GM21360 (cell line): ENCODE measurements at regions not wholly inside any gene's neighbourhood (a gene's known extent, or its start where the extent isn't known, plus 50 kb on each side); places are given as distances from the start of the nearest gene placed in this dataset.
"Not testable (repeated sequence)": the region's sequence is repeated elsewhere in the genome, so short reads cannot be mapped to it uniquely, and the experiment has no call there.

Experiments used
- ATAC-seq: cut with Tn5 transposase; IDR thresholded peaks from one replicate; pipeline ENCODE4 v1.9.1; 2021; ENCODE audit warnings: mild to moderate bottlenecking, moderate library complexity; ENCODE audit not compliant: unreplicated experiment

- no peak for ATAC-seq
Measured at GRCh38 chr3:102896851-102897621, 462.2 kb downstream of the ZPLD1 start.

- ATAC-seq: no peak
Measured at GRCh38 chr3:102904629-102905028, 469.8 kb downstream of the ZPLD1 start.

GRCh38 chr3:102905811-102906210 is 471.0 kb downstream of the ZPLD1 start:
- no peak for ATAC-seq

DNA sequence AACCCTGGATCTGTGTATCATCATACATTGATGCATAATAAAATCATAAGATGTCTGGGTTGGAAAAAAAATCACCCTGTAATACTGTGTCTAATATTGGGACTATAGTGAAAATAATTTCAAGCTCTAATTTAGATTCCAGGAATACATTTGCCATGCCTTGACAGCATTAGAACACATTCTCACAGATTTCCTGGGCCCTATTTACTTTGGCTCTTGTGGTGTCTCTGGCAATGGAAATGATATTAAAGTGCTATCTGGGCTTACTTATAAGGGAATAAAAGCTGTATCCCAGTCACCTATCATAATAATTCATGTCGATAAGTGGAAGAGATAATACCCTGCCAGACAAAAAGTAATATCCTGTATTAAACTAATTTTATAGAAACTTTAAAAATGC is 472.0 kb downstream of the ZPLD1 start:
- no peak for ATAC-seq

DNA sequence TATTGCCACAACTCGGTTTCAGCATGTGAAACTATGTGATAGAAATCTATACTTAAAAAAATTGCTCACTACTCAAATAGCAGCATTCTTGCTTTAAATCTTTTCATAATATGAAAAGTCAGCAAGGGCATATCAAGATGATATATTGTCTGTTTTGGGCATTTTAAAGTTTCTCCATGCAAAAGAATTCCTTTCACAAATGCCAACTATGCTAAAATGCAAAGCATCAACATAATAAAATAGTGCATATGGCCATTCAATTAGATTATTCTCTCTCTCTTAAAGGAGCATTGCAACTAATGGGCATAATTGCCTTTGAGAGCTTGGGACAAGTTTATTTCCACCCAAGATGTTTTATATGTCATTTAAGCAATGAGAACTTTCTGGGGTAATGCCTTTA is 475.1 kb downstream of the ZPLD1 start:
- ATAC-seq: no peak

DNA sequence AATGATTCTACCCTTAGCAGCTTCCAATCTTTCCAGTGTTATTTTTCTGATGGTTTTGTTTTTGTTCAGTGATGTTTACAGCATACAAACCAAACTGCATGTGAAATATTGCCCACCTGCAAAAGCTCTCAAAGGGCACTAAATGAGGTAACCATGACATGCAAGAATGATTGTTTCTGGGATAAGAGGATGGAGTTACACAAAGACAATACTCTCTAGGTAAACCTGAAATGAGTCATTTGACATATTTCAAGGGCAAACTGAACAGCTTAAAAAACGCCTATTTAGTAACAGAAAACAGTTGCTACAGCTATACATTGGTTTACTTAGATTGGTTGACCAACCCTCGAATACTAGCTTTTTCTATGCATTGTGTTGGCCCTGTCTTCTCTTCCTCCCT is 481.7 kb downstream of the ZPLD1 start:
- no peak for ATAC-seq

GRCh38 chr3:102926618-102927017 is 491.8 kb downstream of the ZPLD1 start:
- no peak for ATAC-seq

DNA sequence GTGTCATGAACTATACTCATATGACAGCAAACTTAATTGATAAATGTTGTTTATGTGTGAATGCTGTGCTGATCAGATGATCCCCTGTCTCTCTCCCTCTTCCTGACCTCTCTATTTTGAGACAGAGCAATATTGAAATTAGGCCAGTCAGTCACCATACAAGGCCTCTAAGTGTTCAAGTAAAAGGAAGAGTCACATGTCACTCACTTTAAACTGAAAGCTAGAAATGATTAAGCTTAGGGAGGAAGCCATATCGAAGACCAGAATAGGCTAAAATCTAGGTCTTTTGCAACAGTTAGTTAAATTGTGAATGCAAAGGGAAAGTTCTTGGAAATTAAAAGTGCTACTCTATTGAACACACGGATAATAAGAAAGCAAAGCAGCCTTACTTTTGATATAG is 498.6 kb downstream of the ZPLD1 start:
- ATAC-seq: no peak

DNA sequence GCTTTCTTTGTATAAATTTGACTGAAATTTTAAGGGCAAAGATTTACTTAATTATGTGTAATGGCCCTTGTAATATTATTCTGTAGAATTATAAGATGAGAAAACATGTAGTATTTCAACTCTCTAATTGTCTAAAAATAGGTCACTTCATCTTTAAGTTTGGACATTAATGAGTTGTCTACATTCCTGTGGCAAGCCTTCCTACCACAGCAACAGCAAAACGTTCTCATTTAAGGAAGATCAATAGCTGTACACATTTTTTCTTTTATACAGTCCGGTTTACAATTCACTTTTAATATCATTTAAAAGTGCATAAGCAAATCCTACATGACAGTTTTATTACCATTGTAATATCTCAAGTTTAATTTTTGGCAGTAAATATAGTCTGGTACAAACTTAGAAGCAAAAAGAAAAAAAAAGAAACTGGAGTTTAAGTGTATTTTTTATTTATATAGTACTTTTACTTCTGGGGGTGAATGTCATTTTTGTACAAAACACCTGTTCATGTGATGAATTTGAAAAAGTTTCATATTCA is 501.8 kb downstream of the ZPLD1 start:
- ATAC-seq: no peak

DNA sequence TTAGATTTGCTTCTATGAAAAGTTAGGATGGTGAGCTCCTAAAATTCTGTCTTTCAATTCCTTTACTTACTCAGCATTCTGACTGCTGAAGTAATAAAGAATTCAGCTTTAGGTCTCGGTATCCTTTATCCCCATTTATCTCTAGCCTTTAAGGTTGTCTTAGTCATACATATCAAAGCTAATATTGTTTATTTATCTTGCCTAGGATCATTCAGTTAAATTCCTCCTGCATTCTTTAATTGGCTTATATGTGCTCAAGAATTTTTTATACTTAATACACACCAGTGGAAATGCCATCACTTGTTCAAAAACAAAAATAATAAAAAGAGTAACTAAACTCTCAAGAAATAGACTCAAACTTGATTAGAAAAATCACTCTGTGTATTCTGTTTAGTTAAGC is 507.0 kb downstream of the ZPLD1 start:
- no peak for ATAC-seq

DNA sequence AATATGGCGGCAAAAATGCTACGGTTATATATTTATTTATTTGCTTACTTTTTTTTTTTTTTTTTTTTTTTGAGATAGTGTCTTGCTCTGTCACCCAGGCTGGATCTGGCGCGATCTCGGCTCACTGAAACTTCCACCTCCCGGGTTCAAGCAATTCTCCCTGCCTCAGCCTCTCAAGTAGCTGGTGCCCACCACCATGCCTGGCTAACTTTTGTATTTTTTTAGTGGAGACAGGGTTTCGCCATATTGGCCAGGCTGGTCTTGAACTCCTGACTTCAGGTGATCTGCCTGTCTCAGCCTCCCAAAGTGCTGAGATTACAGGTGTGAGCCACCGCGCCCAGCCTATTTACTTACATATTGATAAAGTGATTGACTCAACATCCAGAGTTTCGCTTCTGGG is 511.6 kb downstream of the ZPLD1 start:
- ATAC-seq: not testable (repeated sequence)

GRCh38 chr3:102972350-102972749 is 537.5 kb downstream of the ZPLD1 start:
- ATAC-seq: no peak

- no peak for ATAC-seq
Measured at GRCh38 chr3:102974333-102974732, 539.5 kb downstream of the ZPLD1 start.

- ATAC-seq: no peak
Measured at GRCh38 chr3:102979191-102979590, 544.4 kb downstream of the ZPLD1 start.

DNA sequence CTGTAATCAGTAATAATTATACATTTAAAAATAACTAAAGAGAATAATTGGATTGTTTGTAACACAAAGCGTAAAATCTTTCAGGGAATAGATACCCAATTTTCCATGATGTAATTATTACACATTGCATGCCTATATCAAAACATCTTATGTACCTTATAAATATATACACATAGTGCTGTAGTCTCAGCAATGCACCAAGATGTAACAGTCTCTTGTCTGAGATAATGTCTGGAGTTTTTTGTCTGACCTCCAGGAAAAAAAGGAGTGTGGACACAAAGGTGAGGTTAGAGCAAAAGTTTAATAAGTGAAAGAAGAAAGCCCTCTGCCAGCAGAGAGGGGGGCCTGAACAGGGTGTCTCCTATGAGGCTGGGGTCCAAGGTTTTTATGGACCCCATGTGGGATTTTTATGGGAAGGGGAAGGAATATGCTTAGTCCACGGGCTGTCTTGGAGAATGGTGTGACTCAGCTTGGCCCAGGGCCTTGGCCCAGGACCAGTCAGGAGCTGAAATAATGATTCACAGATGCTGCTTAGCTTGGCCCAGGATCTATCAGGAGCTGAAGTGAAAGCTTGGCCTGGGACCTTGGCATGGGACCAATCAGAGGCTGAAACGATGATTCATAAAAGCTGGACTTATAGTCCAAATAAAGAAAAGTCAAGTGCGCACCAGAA is 545.0 kb downstream of the ZPLD1 start:
- ATAC-seq: no peak

DNA sequence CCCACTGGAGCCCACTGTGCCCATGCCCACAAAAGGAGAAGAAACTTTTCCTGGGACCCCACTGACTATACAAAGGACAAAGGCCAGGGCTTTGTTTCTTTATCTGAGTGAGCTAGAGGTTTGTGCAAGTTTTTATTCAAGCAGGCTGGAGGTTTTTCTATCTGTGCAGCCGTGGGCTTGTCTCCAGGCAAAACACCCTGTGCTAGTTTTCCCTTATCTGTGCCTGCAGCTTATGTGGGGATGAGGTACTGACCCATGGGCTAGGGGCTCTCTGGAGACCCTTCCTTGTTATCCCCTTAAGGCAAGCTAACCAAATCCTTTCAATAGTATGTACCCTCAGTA is 545.5 kb downstream of the ZPLD1 start:
- ATAC-seq: no peak

- no peak for ATAC-seq
Measured at GRCh38 chr3:103002425-103003176, 567.8 kb downstream of the ZPLD1 start.

DNA sequence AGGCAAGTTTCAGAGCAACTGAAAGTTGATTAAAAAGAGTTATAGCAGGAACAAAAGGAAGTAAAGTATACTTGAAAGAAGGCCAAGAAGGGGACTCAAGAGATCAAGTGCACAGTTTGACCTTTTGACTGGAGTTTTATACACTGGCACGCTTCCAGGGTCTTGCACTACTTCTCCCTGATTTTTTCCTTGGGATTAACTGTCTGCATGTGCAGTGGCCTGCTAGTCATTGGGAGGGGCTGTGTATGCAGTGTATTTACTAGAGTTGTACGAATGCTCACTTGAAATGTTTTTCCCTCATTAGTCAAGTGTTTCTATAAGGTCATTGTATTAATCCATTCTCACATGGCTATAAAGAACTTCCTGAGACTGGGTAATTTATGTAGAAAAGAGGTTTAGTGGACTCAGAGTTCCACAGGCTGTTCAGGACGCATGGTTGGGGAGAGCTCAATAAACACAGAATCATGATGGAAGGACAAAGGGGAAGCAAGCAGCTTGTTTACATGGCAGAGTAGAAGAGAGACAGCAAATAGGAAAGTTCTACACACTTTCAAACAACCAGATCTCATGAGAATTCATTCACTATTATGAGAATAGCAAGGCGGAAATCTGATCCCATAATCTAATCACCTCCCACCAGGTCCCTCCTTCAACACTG is 571.8 kb downstream of the ZPLD1 start:
- ATAC-seq: no peak

GRCh38 chr3:103009609-103010008 is 574.8 kb downstream of the ZPLD1 start:
- ATAC-seq: no peak

DNA sequence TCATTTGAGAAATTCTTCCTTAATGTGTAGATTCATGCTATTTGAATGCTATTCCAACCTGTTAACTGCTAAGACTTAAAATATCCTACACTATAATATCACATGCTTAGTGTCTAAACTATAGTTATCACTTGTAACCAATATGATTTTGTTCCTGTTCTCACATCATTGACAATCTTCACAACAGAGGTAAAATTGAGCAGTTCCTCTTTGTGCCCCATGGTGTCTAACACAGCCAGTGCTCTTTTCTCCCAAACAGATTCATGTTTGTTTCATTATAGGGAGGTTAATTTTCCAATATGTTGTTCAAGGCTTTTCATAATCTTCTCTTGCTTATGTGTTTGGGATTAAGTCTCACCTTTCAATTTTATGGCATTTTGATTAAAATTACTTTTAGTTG is 591.1 kb downstream of the ZPLD1 start:
- no peak for ATAC-seq

- ATAC-seq: no peak
Measured at GRCh38 chr3:103033841-103034240, 599.0 kb downstream of the ZPLD1 start.
